Left ventricle myocardium inferior (tissue), 1 donor: ENCODE measurements at regions not wholly inside any gene's neighbourhood (a gene's known extent, or its start where the extent isn't known, plus 50 kb on each side); places are given as distances from the start of the nearest gene placed in this dataset.

Source experiments
- DNase-seq: peaks from one replicate; pipeline ENCODE4 v3.0.0-alpha.2; 2020
- H3K27ac ChIP-seq: fragments of 200-600 bp; replicated peaks from 2 replicates; pipeline ENCODE4 v1.8.0; 2021
- H3K27me3 ChIP-seq: fragments of 200-600 bp; 2 replicates; pipeline ENCODE4 v1.8.0; 2021; ENCODE audit warnings: low read depth
- H3K36me3 ChIP-seq: fragments of 200-600 bp; 2 replicates; pipeline ENCODE4 v1.8.0; 2021
- H3K4me1 ChIP-seq: fragments of 200-600 bp; 2 replicates; pipeline ENCODE4 v1.8.0; 2021
- H3K4me3 ChIP-seq: fragments of 200-600 bp; 2 replicates; pipeline ENCODE4 v1.8.0; 2021; ENCODE audit warnings: mild to moderate bottlenecking, moderate library complexity
- H3K9me3 ChIP-seq: fragments of 200-600 bp; replicated peaks from 2 replicates; pipeline ENCODE4 v1.8.0; 2021
- CTCF ChIP-seq: fragments of 200-600 bp; IDR thresholded peaks from 2 replicates; pipeline ENCODE4 v1.8.0; 2021; ENCODE audit warnings: antibody characterized with exemption, mild to moderate bottlenecking, borderline replicate concordance
- intact Hi-C: fragments of 100-400 bp; cut with micrococcal nuclease; formaldehyde crosslinking; loops from one replicate; pipeline ENCODE4 v1.11.0; 2022
- donor health status: DM: no; HTN: yes; CAD: no; lungs with severe emphysema.

- intact Hi-C loops = no loop called here
- H3K36me3 ChIP-seq = no peaks in the 10 kb centered on the region
- no peak for DNase-seq
These were observed 88.9 kb upstream of the ELOVL5 start for GRCh38 chr6:53437557-53438202.

GRCh38 chr6:53436526-53437303 is 88.0 kb upstream of the ELOVL5 start:
- H3K9me3 ChIP-seq = no peaks in the 10 kb centered on the region
- H3K4me1 ChIP-seq = peaks cover 23% of the 10 kb centered on the region
- H3K4me3 ChIP-seq = no peak overlapping the region
- H3K27me3 ChIP-seq = no peaks in the 10 kb centered on the region
- no peaks in the 10 kb centered on the region for H3K36me3 ChIP-seq
- intact Hi-C loops = no loop called here
- TF ChIP-seq CTCF = no peak
- no peak for DNase-seq
- no peak overlapping the region for H3K27ac ChIP-seq

More at GRCh38 chr6:53437557-53438202, 88.9 kb upstream of the ELOVL5 start:
- Histone ChIP-seq H3K27ac (no peak overlapping the region), H3K4me3 (no peak overlapping the region), H3K27me3 (no peaks in the 10 kb centered on the region), H3K9me3 (no peaks in the 10 kb centered on the region), H3K4me1 (peaks cover 23% of the 10 kb centered on the region)
- peak; percentile 65 for TF ChIP-seq CTCF

GRCh38 chr6:53433951-53434285 is 85.2 kb upstream of the ELOVL5 start:
- DNase-seq = no peak
- Histone ChIP-seq H3K9me3 (no peaks in the 10 kb centered on the region), H3K36me3 (no peaks in the 10 kb centered on the region), H3K4me1 (no peaks in the 10 kb centered on the region), H3K4me3 (no peak overlapping the region), H3K27ac (no peak overlapping the region), H3K27me3 (no peaks in the 10 kb centered on the region)
- TF ChIP-seq CTCF = no peak
- intact Hi-C loops = no loop called here

GRCh38 chr6:53433261-53433950 is 84.7 kb upstream of the ELOVL5 start:
- Histone ChIP-seq H3K36me3 (no peaks in the 10 kb centered on the region), H3K4me1 (no peaks in the 10 kb centered on the region), H3K27ac (no peak overlapping the region), H3K27me3 (no peaks in the 10 kb centered on the region), H3K9me3 (no peaks in the 10 kb centered on the region), H3K4me3 (no peak overlapping the region)
- TF ChIP-seq CTCF = no peak
- no peak for DNase-seq
- intact Hi-C loops = no loop called here

GRCh38 chr6:53432318-53433161 is 83.8 kb upstream of the ELOVL5 start:
- H3K4me3 ChIP-seq = no peak overlapping the region
- no peaks in the 10 kb centered on the region for H3K4me1 ChIP-seq
- TF ChIP-seq CTCF = no peak
- no peaks in the 10 kb centered on the region for H3K36me3 ChIP-seq
- no peak overlapping the region for H3K27ac ChIP-seq
- no peaks in the 10 kb centered on the region for H3K9me3 ChIP-seq
- intact Hi-C loops = no loop called here
- no peak for DNase-seq
- H3K27me3 ChIP-seq = no peaks in the 10 kb centered on the region
